ENCODE measurements at regions not wholly inside any gene's neighbourhood (a gene's known extent, or its start where the extent isn't known, plus 50 kb on each side); places are given as distances from the start of the nearest gene placed in this dataset.
"Not testable (repeated sequence)": the region's sequence is repeated elsewhere in the genome, so short reads cannot be mapped to it uniquely, and the experiment has no call there.

DNA sequence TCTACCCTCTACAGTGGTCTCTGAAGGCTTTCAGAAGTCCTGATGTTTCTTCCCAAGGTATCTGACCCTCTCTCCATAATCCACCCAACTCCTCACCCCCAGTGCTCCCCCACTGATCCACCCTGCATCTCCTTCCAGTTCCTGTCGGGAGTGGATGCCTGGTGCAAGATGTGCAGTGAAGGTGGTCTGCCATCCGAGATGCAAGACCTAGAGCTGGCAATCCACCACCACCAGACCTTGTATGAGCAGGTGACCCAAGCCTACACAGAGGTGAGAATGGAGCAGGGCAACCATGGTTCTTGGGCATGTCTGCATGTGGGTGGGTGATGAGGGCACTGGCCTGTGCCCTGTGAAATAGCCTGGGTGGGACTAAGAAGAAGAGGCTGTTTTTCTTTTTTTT lies 337.8 kb upstream of the ROPN1 start:
- Mint-ChIP-seq H3K9me3 (no peaks in the 10 kb centered on the region), H3K27ac (no peak overlapping the region), H3K36me3 (no peaks in the 10 kb centered on the region)
- DNase-seq (ENCODE audit: low spot score in 2 of 2) (no peak), ATAC-seq (no peak)

DNA sequence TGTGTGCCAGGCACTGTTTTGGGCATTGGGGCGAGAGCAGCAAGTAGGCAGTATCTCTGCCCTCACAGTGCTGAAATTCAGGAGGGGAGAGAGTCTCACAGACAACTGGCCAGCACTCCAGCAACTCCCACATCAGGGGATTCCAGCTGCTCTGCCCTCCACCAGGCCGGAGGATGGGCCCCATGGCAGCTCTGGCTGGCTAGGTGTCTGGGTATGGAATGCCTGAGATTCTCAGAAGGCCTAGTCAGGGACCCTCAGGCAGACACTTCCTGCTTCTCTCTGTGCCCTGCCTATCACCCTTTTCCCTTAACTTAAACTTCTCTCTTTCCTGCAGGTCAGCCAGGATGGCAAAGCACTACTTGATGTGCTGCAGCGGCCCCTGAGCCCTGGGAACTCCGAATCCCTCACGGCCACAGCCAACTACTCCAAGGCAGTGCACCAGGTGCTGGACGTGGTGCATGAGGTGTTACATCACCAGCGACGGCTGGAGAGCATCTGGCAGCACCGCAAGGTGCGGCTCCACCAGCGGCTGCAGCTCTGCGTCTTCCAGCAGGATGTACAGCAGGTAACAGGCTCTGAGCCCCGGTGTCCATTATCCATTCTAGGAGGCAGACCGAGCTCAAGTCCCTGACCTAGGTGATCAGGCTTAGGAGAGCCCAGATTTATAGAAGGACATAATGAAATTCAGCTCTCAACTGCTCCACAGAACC lies 342.2 kb upstream of the ROPN1 start:
- Mint-ChIP-seq H3K9me3 (no peaks in the 10 kb centered on the region), H3K36me3 (no peaks in the 10 kb centered on the region), H3K27ac (no peak overlapping the region)
- no peak for ATAC-seq
- DNase-seq (ENCODE audit: low spot score in 2 of 2) = no peak

DNA sequence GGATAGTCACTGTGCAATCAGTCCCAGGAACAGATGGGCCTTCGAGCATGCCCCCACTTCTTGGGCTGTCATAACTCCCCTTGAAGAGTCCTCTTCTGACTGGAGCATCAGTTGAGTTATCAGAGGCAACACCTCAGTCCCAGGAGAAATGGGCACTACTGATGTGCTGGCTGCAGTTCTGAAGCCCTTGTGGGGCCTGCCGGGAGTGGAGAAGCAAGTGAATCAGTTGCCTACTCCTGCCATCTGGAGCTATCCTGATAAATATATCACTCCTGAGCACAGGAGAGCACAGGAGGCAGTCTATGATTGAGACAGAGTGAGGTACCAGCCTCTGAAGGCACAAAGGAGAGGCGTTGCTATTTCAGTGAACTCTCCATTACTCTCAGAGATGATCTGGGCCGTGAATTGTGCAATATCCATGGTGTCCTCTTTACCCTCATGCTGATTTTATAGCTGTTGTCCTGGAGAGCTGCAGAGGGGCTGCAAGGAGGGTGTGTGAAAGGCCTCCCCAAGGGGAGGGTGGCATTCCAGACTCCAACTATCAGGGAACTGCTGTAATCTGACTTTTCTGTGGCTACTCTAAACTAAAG lies 344.2 kb upstream of the ROPN1 start:
- DNase-seq (ENCODE audit: low spot score in 2 of 2) (no peak), ATAC-seq (no peak)
- no peak overlapping the region for H3K27ac Mint-ChIP-seq
- no peaks in the 10 kb centered on the region for H3K9me3 Mint-ChIP-seq
- H3K36me3 Mint-ChIP-seq = no peaks in the 10 kb centered on the region

DNA sequence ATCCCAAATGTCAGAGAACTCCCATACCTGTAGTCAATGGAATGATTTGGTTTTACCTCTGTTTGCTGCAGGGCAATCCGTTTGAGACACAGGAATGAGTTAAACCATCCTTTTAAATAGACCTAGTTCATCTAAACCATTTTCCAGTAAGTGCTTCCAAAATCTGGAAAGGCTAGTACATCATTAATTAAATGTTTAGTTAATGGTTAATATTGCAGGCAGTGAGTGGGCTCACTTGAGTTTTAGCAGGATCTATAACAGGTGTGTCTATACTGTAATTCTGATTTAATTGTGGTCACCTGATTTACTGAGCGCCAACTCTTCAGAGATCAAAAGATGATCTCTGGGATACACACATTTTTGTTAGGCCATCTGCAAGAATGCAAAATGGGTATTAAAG lies 353.9 kb upstream of the ROPN1 start:
- no peak for DNase-seq (ENCODE audit: low spot score in 2 of 2)
- ATAC-seq = no peak

DNA sequence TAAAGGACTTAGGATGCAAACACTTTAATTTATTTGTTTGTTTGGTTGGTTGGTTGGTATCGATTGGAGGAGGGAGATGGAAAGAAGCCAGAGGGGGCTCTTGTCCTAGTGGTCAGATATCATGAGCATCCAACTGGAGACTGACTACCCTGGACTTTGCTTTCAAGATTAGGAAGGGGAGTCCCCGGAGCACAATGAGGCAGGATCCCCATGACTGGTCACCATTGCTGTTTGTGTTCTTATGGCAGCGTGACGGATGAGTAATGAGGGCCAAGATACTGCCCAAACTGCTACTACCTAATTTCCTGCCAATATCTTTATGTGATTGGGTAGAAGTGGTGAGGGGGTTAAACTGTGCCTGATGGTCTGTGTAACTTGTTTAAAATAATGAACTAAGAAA lies 354.6 kb upstream of the ROPN1 start:
- Mint-ChIP-seq H3K36me3 (no peaks in the 10 kb centered on the region), H3K27ac (no peak overlapping the region), H3K9me3 (no peaks in the 10 kb centered on the region)
- DNase-seq (ENCODE audit: low spot score in 2 of 2) = no peak
- no peak for ATAC-seq

More for the DNA sequence above, 353.9 kb upstream of the ROPN1 start:
- no peaks in the 10 kb centered on the region for H3K36me3 Mint-ChIP-seq
- no peak overlapping the region for H3K27ac Mint-ChIP-seq
- no peaks in the 10 kb centered on the region for H3K9me3 Mint-ChIP-seq

DNA sequence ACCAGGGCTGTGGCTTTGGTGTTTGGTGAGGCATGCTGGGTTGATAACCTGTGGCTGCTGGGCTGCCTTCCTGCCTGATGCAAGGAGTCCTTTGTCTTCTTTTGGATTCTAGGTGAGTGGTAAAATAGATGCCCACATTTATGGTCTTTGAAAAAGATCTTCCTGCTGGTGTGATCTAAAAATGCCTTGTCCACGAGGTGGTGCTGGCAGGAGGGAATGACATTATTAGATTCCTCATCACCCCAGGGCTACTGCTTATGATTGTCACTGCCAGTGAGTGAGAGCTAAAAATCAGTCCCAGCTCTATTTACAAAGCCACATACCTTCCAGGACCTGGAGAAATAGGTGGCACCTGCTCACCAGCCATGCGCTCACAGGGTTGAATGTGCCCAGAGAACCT lies 355.5 kb upstream of the ROPN1 start:
- DNase-seq (ENCODE audit: low spot score in 2 of 2) (no peak), ATAC-seq (no peak)
- H3K27ac Mint-ChIP-seq = no peak overlapping the region
- H3K9me3 Mint-ChIP-seq = no peaks in the 10 kb centered on the region
- no peaks in the 10 kb centered on the region for H3K36me3 Mint-ChIP-seq

DNA sequence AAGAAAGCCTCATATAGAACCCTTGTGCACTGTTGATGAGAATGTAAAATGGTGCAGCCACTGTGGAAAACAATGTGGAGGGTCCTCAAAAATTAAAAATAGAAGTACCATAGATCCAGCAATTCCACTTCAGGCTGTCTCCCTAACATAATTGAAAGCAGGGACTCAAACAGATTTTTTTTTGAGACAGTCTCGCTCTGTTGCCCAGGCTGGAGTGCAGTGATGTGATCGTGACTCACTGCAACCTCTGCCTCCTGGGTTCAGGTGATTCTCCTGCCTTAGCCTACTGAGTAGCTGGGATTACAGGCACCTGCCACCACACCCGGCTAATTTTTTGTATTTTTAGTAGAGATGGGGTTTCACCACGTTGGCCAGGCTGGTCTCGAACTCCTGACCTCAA lies 356.6 kb upstream of the ROPN1 start:
- not testable (repeated sequence) for H3K27ac Mint-ChIP-seq

DNA sequence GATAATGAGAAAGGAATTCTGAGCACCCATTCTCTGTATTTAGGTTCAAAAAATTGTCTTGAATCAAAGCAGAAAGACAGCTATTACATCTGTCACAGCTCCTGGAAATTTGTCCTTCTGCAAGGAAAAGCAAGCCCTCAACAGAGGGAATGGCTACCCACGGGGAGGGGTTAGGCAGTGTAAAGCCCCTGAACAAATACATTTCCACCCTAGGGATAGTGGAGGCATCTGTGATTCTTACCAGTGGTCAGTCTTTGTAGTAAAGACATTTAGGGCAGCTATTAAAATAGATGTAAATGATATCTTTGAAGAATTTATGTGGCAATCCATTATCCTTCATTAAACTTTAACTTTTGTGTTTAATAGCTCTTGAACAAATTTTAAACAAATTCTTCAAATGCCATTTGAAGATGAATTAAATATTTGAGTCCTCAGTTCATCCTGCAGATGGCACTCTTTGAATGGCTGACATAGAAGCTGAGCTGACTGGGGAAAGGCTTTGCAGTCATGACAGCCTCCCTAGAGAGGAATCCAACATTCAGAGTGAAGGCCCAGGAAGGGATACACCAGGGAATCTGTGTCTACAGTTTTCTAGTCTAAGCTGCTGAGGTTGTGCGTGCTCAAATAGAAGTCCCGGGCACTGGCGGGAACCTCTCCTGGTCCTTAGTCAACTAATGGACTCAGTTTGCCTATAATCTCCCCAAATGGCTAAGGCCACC lies 359.7 kb upstream of the ROPN1 start:
- H3K36me3 Mint-ChIP-seq = no peaks in the 10 kb centered on the region
- DNase-seq (ENCODE audit: low spot score in 2 of 2) (no peak), ATAC-seq (no peak)
- no peak overlapping the region for H3K27ac Mint-ChIP-seq
- peaks cover 0 to 1% of the 10 kb centered on the region in 2 donors for H3K9me3 Mint-ChIP-seq

More for the DNA sequence above, 356.6 kb upstream of the ROPN1 start:
- not testable (repeated sequence) for DNase-seq (ENCODE audit: low spot score in 2 of 2); H3K36me3 Mint-ChIP-seq; ATAC-seq; H3K9me3 Mint-ChIP-seq

DNA sequence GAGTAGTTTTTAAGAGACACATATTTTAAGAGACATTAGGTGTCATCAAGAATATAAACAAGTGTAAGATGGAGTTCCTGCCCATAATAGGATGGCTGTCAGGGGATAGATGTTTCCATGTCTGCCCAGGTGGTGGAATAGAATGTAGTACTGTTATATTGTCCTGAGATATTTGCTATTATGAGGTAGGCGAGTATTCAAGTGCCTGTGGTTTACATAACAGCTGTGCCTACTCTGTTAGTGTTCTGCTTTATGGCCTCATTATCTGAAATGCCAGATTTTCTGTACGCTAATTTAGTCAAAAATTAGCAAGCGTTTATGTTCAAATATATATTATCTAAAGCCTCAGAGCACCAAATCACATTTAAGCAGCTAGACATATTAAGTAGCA lies 360.2 kb upstream of the ROPN1 start:
- ATAC-seq = no peak
- H3K27ac Mint-ChIP-seq = no peak overlapping the region

DNA sequence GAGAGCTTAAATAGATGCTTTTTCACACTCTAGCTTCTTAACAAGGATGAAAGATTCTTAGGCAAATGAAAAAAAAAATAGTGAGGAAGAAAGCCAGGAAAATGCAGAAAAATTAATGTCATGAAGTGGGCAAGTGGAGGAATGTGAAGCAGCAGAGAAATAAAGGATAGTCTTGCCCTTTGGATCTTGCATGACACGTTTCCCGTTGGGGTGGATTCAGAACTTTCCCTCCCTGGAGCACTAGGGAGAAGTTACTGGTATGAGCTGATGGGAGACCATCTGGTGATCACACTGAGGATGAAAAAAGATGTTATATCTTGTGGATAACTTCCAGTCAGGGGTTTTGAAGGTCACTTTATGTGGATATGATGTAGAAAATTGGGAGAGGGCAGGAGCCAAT lies 361.8 kb upstream of the ROPN1 start:
- ATAC-seq (no peak), DNase-seq (ENCODE audit: low spot score in 2 of 2) (no peak)
- Mint-ChIP-seq H3K9me3 (peaks cover 5 to 9% of the 10 kb centered on the region in 2 donors), H3K36me3 (no peaks in the 10 kb centered on the region), H3K27ac (no peak overlapping the region)

More for the DNA sequence above, 360.2 kb upstream of the ROPN1 start:
- Mint-ChIP-seq H3K36me3 (no peaks in the 10 kb centered on the region), H3K9me3 (peaks cover 5% of the 10 kb centered on the region in 2 donors)
- DNase-seq (ENCODE audit: low spot score in 2 of 2) = no peak

DNA sequence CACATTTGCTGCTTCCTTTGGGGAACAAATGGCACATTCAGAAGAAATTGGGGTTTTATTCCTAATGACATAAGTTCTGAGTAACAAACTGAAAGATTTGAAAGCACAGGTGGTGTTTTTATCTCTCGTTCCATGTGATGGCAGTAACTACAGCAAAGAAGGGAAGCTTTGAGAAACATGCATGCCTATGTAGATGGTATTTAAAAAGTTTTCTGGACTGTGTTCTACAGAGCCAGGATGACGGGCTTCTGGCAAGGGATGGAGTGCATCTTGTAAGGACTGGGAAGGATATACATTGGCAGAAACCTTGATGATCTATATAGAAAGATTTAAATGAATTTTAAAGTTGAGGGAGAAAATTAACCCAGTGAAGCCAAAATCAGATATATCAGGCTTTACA lies 362.2 kb upstream of the ROPN1 start:
- H3K9me3 Mint-ChIP-seq = peaks cover 5 to 9% of the 10 kb centered on the region in 2 donors
- no peaks in the 10 kb centered on the region for H3K36me3 Mint-ChIP-seq
- no peak overlapping the region for H3K27ac Mint-ChIP-seq
- ATAC-seq (no peak), DNase-seq (ENCODE audit: low spot score in 2 of 2) (no peak)

DNA sequence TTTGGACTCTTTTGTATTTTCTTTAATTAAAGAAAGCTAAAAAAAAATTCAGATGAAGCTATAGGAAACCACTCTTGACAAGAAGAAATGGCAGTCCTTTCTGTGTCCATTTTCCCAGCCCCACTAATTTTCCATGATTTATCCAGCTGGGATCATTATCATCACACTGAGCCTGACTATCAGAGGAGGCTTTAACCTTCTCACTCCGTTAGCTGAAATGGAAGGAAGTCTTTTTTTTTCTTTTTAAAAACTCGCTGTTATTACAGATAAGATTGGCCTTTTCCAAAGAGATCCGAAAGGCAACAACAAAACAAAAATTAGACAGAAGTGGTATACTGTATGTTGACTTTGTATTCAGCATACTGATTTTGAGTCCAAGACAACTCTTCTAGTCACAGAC lies 366.2 kb upstream of the ROPN1 start:
- no peak overlapping the region for H3K27ac Mint-ChIP-seq
- no peak for ATAC-seq
- no peak for DNase-seq (ENCODE audit: low spot score in 2 of 2)
- peaks cover 5 to 9% of the 10 kb centered on the region in 2 donors for H3K9me3 Mint-ChIP-seq
- no peaks in the 10 kb centered on the region for H3K36me3 Mint-ChIP-seq

DNA sequence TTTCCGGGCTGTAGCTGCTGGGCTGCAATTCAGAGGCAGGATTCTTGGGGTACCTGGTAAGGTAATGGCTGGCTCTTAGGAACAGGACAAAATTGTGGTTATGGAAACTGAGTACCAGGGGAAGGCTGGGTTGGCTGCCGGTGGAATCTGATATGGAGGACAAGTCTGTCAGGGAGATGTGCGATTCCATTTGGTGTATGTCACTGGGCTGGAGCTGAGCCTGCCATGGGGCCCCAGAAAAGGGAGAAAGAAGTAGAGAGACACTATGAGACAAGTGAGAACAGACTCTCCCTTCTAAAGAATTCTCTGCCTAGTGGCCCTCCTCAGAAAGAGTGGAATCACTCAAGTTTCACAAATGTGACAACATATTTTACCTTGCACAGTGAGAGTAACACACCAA lies 368.2 kb upstream of the ROPN1 start:
- Mint-ChIP-seq H3K27ac (no peak overlapping the region), H3K36me3 (no peaks in the 10 kb centered on the region), H3K9me3 (peaks cover 5 to 9% of the 10 kb centered on the region in 2 donors)
- ATAC-seq (no peak), DNase-seq (ENCODE audit: low spot score in 2 of 2) (no peak)

DNA sequence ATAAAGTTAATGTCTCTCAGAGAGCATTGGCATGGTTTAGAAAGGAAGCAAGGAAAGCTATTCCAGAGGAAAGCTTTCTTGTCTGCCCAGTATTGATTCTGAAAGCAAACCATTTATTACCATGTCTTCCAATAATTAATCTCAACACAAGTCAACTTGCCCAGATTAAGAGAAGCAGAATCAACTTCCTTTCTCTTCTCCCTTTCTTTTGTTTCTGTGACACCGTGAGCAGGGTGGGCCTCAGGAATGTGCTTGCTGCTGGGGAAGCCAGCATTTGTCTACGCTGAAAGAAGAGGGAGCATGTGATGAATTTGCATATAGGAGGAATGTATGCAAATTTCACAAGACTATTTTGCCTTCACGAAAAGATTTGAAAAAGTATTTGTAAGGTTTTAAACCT lies 368.6 kb upstream of the ROPN1 start:
- DNase-seq (ENCODE audit: low spot score in 2 of 2) (no peak), ATAC-seq (no peak)
- H3K27ac Mint-ChIP-seq = no peak overlapping the region
- H3K9me3 Mint-ChIP-seq = peaks cover 5 to 9% of the 10 kb centered on the region in 2 donors
- no peaks in the 10 kb centered on the region for H3K36me3 Mint-ChIP-seq

DNA sequence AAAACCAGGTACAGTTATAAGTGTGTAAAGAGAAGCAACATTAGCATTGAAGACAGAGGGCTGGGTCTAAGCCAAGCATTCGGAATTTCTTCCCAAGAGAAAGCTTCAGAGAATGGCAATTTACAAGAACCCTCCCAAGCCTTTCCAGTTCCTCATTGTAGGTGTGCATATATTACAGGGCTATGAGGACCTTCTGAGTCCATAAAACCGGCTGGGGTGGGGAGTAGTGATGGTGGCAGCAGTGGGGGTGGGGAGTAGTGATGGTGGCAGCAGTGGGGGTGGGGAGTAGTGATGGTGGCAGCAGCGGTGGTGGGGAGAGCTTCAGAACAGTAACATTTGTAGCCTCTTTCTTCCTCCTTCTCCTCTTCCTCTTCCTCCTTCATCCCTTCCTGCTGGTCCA lies 368.7 kb upstream of the UMPS start:
- Mint-ChIP-seq H3K9me3 (peaks cover 4 to 9% of the 10 kb centered on the region in 2 donors), H3K27ac (no peak overlapping the region), H3K36me3 (no peaks in the 10 kb centered on the region)
- ATAC-seq (no peak), DNase-seq (ENCODE audit: low spot score in 2 of 2) (no peak)

DNA sequence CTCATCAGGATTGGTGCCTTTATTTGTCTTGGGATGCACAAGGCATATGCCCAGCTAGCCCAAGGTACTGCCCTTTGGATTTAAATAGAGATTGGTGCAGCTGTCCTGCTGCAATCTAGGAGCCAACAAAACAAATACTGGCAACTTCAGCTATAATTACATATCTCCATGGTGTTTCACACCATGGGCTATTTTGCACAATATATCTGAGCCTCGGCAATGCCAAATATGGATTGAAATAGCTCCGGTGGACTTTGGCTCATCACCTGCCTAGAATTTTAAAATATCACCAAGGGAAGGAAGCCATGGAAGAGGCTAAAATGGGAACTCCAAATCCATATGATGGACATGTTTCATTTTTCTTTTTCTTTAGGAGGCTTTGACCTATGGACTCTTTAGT lies 367.8 kb upstream of the UMPS start:
- Mint-ChIP-seq H3K9me3 (peaks cover 0 to under 1% of the 10 kb centered on the region in 2 donors), H3K27ac (no peak overlapping the region), H3K36me3 (no peaks in the 10 kb centered on the region)
- no peak for ATAC-seq
- DNase-seq (ENCODE audit: low spot score in 2 of 2) = no peak

DNA sequence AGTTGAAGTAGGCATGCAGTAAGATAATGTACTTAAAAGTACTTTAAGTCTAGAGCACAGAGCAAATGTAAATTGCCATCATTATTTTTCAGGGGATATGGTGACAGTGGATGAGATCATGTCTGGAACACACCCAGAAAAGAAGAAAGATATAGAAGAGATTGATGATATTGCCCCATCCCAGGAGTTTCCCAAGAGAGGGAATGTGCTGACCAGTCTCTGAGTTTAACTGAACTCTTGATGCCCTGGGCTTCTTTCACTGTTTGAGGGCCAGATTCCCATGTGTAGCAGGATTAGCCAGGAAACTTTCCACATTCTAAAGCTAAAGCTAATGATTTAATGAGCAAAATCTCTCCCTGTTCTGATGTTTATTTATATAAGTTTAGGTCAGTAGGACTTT lies 366.8 kb upstream of the UMPS start:
- no peak overlapping the region for H3K27ac Mint-ChIP-seq
- no peak for DNase-seq (ENCODE audit: low spot score in 2 of 2)
- no peaks in the 10 kb centered on the region for H3K9me3 Mint-ChIP-seq
- no peaks in the 10 kb centered on the region for H3K36me3 Mint-ChIP-seq
- no peak for ATAC-seq
